ENCODE measurements at regions not wholly inside any gene's neighbourhood (a gene's known extent, or its start where the extent isn't known, plus 50 kb on each side); places are given as distances from the start of the nearest gene placed in this dataset.

- TF ChIP-seq CTCF (conservative IDR thresholded peaks at IDR 0.05; ENCODE audit: low read depth, low read length) (no peak), RCOR1 (IDR thresholded peaks at IDR 0.05; ENCODE audit: insufficient replicate concordance, low read length) (no peak), ELK1 (IDR thresholded peaks at IDR 0.05; ENCODE audit: borderline replicate concordance, low read depth, low read length) (no peak), POLR2A (IDR thresholded peaks at IDR 0.05; ENCODE audit: low read depth, low read length) (no peak), RFX5 (IDR thresholded peaks at IDR 0.05; ENCODE audit: low read depth, low read length) (no peak), NFE2L2 (IDR thresholded peaks at IDR 0.05; ENCODE audit: low read depth, low read length) (no peak), MAZ (IDR thresholded peaks at IDR 0.05; ENCODE audit: borderline replicate concordance, low read depth, low read length) (no peak), MXI1 (IDR thresholded peaks at IDR 0.05; ENCODE audit: borderline replicate concordance, low read depth, low read length) (no peak), RAD21 (IDR thresholded peaks at IDR 0.05; ENCODE audit: low read length) (no peak), CEBPB (IDR thresholded peaks at IDR 0.05; ENCODE audit: low read depth, low read length) (no peak), SMC3 (IDR thresholded peaks at IDR 0.05; ENCODE audit: low read depth, low read length) (no peak), USF2 (IDR thresholded peaks at IDR 0.05; ENCODE audit: low read depth, low read length) (no peak), BHLHE40 (IDR thresholded peaks at IDR 0.05; ENCODE audit: low read depth, low read length) (no peak), FOS (IDR thresholded peaks at IDR 0.05; ENCODE audit: low read depth, low read length) (no peak)
- no peak overlapping the region for H3K4me3 ChIP-seq (ENCODE audit: insufficient read depth, low read depth, low read length)
- H4K20me1 ChIP-seq (ENCODE audit: insufficient read depth, low read length): no peaks in the 10 kb centered on the region
- H4K5ac ChIP-seq (ENCODE audit: low read depth, low read length): no peak overlapping the region
- WGBS, 2 experiments (ENCODE audit: extremely low coverage in 2 of 2, insufficient read length in 1 of 2): no CpG with 5 or more reads among the region's 3 CpGs
- in situ Hi-C loops (cut with MboI; ENCODE audit: low sequenced_read_pairs) (no loop called here), intact Hi-C loops (cut with micrococcal nuclease) (no loop called here), dilution Hi-C loops (cut with HindIII; ENCODE audit: low sequenced_read_pairs, unreplicated experiment) (no loop called here)
- H3K79me1 ChIP-seq (ENCODE audit: low read depth in 1 of 2, low read length in 2 of 2): no peaks in the 10 kb centered on the region
- no peaks in the 10 kb centered on the region for H3K9me3 ChIP-seq (ENCODE audit: control insufficient read depth, insufficient read depth, low read length)
- no peak overlapping the region for H3K4ac ChIP-seq (ENCODE audit: low read depth, low read length)
- H3K18ac ChIP-seq (ENCODE audit: low read depth, low read length): no peak overlapping the region
- H2BK20ac ChIP-seq (ENCODE audit: low read depth, low read length): no peak overlapping the region
- BruUV-seq (replicated peaks): no TSS peak
- no peak overlapping the region for H3K9ac ChIP-seq (ENCODE audit: low read depth, low read length)
- H3K36me3 ChIP-seq (ENCODE audit: control insufficient read depth, insufficient read depth, low read length): no peaks in the 10 kb centered on the region
- H3K4me2 ChIP-seq (ENCODE audit: low read depth, low read length): no peak overlapping the region
- ATAC-seq (ENCODE audit: low read depth) (peak; percentile 70), DNase-seq (peak; percentile 76)
- no peak overlapping the region for H2BK15ac ChIP-seq (ENCODE audit: low read depth, low read length)
- no peaks in the 10 kb centered on the region for H3K9me1 ChIP-seq (ENCODE audit: insufficient read depth, low read length)
- no peak overlapping the region for H3K27ac ChIP-seq (ENCODE audit: insufficient read depth, low read length)
- H2AFZ ChIP-seq (replicated peaks; ENCODE audit: low read length, poor library complexity): no peak overlapping the region
- no peak overlapping the region for H2AK9ac ChIP-seq (replicated peaks; ENCODE audit: low read depth, low read length, poor library complexity)
- no peak overlapping the region for H4K91ac ChIP-seq (ENCODE audit: insufficient read depth, low read depth, low read length)
- H3K56ac ChIP-seq (ENCODE audit: extremely low read depth, insufficient read depth, low read length): no peak overlapping the region
- H3K14ac ChIP-seq (replicated peaks; ENCODE audit: low read depth, low read length): no peak overlapping the region
- ChIA-PET POLR2A (ENCODE audit: unreplicated experiment) (no interaction called here), CTCF (no interaction called here)
- H2BK120ac ChIP-seq (ENCODE audit: low read depth, low read length): no peak overlapping the region
- H3K4me1 ChIP-seq (ENCODE audit: control insufficient read depth, insufficient read depth, low read length): peaks cover 2% of the 10 kb centered on the region; the same call in 1 of the 2 replicates
- H3K23ac ChIP-seq (ENCODE audit: low read depth, low read length): no peak overlapping the region
- H2BK5ac ChIP-seq (ENCODE audit: low read depth, low read length, poor library complexity, severe bottlenecking): no peak overlapping the region
- H4K8ac ChIP-seq (ENCODE audit: low read depth in 2 of 2, low read length in 2 of 2): no peak overlapping the region
- H2AK5ac ChIP-seq (ENCODE audit: low read depth, low read length): no peak overlapping the region
- H3K27me3 ChIP-seq (ENCODE audit: control insufficient read depth, insufficient read depth, low read length): no peaks in the 10 kb centered on the region; the same call in 1 of the 2 replicates
Measured at GRCh38 chr13:73428137-73428536, 369.3 kb downstream of the KLF5 start.
